Renal cortical epithelial cell (primary cell): ENCODE measurements at regions not wholly inside any gene's neighbourhood (a gene's known extent, or its start where the extent isn't known, plus 50 kb on each side); places are given as distances from the start of the nearest gene placed in this dataset.
"Not testable (repeated sequence)": the region's sequence is repeated elsewhere in the genome, so short reads cannot be mapped to it uniquely, and the experiment has no call there.

Source experiments
- DNase-seq: peaks from one replicate; pipeline ENCODE4 v3.0.0-alpha.2; 2011; ENCODE audit warnings: low read depth

DNA sequence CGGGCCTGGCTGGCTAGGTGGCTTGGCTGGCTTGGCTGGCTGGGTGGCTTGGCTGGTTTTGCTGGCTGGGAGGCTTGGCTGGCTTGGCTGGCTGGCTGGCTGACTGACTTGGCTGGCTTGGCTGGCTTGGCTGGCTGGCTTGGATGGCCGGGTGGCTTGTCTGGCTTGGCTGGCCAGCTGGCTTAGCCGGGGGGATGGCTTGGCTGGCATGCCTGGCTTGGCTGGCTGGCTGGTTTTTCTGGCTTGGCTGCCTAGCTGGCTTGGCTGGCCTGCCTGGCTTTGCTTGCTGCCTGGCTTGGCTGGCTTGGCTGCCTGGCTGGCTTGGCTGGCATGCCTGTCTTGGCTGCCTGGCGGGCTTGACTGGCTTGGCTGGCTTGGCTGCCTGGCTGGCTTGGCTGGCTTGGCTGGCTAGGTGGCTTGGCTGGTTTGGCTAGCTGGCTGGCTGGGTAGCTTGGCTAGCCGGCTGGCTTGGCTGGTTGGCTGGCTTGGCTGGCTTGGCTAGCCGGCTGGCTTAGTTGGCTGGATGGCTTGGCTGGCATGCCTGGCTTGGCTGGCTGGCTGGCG is 2829.6 kb downstream of the RPIA start:
- not testable (repeated sequence) for DNase-seq

DNA sequence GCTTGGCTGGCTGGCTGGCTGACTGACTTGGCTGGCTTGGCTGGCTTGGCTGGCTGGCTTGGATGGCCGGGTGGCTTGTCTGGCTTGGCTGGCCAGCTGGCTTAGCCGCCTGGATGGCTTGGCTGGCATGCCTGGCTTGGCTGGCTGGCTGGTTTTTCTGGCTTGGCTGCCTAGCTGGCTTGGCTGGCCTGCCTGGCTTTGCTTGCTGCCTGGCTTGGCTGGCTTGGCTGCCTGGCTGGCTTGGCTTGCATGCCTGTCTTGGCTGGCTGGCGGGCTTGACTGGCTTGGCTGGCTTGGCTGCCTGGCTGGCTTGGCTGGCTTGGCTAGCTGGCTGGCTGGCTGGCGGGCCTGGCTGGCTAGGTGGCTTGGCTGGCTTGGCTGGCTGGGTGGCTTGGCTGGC is 2830.5 kb downstream of the RPIA start:
- not testable (repeated sequence) for DNase-seq

- DNase-seq, result not testable (repeated sequence)
These were observed 2831.4 kb downstream of the RPIA start for GRCh38 chr2:91522877-91523276.

DNA sequence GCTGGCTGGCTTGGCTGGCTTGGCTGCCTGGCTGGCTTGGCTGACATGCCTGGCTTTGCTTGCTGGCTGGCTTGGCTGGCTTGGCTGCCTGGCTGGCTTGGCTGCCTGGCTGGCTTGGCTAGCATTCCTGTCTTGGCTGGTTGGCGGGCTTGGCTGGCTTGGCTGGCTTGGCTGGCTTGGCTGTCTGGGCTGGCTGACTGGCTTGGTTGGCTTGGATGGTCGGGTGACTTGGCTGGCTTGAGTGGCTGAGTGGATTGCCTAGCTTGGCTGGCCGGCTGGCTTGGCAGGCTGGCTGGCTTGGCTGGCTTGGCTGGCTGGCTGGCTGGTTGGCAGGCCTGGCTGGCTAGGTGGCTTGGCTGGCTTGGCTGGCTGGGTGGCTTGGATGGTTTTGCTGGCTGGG is 2832.3 kb downstream of the RPIA start:
- DNase-seq, result not testable (repeated sequence)

- not testable (repeated sequence) for DNase-seq
These were observed 2834.1 kb downstream of the RPIA start for GRCh38 chr2:91525587-91525986.

DNA sequence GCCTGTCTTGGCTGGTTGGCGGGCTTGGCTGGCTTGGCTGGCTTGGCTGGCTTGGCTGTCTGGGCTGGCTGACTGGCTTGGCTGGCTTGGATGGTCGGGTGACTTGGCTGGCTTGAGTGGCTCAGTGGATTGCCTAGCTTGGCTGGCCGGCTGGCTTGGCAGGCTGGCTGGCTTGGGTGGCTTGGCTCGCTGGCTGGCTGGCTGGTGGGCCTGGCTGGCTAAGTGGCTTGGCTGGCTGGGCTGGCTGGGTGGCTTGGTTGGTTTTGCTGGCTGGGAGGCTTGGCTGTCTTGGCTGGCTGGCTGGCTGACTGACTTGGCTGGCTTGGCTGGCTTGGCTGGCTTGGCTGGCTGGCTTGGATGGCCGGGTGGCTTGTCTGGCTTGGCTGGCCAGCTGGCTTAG is 2834.6 kb downstream of the RPIA start:
- DNase-seq, result not testable (repeated sequence)

- not testable (repeated sequence) for DNase-seq
These were observed 2835.6 kb downstream of the RPIA start for GRCh38 chr2:91527056-91527455.

DNA sequence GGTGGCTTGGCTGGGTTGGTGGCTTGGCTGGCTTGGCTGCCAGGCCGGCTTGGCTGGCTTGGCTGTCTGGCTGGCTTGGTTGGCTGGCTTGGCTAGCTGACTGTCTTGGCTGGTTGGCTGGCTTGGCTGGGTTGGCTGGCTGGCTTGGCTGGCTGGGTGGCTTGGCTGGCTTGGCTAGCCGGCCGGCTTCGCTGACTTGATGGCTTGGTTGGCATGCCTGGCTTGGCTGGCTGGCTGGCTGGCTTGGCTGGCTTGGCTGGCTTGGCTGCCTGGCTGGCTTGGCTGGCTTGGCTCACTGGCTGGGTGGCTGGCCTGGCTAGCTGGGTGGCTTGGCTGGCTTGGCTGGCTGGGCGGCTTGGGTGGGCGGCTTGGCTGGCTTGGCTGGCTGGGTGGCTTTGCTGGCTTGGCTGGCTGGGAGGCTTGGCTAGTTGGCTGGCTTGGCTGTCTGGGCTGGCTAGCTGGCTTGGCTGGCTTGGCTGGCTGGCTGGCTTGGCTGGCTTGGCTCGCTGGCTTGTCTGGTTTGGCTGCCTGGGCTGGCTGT is 2836.1 kb downstream of the RPIA start:
- not testable (repeated sequence) for DNase-seq

- DNase-seq, result not testable (repeated sequence)
These were observed 2836.9 kb downstream of the RPIA start for GRCh38 chr2:91528361-91528760.

- DNase-seq, result not testable (repeated sequence)
These were observed 2844.6 kb downstream of the RPIA start for GRCh38 chr2:91536109-91536508.

DNA sequence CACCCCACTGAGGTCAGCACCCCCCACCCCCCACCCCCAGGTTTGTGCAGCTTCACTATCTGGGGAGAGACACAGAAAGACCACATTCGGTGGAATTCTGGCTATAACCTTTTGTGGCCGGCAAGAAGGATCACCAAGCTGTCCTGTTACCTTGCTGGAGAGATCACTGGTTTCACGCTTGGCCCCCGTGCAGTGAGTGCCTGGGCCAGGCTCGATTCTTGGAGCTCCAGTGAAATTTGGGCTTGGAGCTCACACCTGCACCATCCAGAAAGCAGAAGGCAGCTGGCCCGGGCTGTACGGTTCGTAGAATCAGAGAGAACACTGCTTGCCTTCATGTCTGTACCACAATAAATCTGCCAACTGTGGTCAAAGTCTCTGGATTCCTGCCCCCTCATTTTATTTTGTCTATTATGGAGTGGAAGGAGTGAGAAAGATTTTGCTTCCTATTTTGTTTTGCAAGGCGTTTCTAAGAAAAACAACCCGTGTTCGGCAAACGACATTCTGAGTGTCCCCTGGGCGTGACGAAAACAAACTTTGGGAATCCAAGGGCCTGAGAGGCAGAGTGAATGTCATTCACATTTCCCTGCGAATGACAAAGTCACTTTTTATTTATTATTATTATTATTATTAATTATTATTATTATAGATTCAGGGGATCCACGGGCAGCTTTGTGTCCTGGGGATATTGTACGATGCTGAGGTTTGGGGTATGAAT is 2845.2 kb downstream of the RPIA start:
- not testable (repeated sequence) for DNase-seq

- not testable (repeated sequence) for DNase-seq
These were observed 2857.8 kb downstream of the RPIA start for GRCh38 chr2:91549316-91549715.

GRCh38 chr2:91558234-91558633 is 2866.8 kb downstream of the RPIA start:
- DNase-seq, result not testable (repeated sequence)

DNA sequence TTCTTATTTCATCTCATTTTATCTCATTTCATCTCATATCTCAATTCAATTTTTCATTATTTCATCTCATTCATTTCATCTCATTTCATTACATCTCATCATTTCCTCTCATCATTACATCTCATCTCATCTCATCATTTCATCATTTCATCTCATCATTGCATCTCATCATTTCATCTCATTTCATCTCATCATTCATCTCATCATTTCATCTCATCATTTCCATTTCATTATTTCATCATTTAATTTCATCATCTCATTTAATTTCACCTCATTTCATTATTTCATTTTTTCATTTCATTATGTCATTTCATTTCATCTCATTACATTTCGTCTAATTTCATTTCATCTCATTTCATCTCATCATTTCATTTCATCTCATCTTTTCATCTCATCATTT is 2867.8 kb downstream of the RPIA start:
- DNase-seq, result not testable (repeated sequence)

DNA sequence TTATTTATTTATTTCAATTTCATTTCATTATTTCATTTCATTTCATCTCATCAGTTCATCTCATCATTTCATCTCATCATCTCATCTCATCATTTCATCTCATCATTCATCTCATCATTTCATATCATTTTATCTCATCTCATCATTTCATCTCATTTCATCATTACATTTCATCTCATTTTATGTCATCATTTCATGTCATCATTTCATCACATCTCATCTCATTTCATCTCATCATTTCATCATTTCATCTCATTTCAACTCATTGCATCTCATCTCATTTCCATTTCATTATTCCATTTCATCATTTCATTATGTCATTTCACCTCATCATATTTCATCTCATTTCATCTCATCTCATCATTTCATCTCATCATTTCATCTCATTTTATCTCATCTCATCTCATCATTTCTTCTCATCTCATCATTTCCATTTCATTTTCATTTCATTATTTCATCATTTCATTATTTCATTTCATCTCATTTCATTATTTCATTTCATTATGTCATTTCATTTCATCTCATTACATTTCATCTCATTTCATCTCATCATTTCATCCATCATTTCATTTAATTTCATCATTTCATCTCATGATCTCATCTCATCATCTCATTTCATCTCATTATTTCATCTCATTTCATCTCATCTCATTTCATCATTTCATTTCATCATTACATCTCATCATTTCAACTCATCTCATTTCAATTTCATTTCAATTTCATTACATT is 2868.6 kb downstream of the RPIA start:
- DNase-seq, result not testable (repeated sequence)

DNA sequence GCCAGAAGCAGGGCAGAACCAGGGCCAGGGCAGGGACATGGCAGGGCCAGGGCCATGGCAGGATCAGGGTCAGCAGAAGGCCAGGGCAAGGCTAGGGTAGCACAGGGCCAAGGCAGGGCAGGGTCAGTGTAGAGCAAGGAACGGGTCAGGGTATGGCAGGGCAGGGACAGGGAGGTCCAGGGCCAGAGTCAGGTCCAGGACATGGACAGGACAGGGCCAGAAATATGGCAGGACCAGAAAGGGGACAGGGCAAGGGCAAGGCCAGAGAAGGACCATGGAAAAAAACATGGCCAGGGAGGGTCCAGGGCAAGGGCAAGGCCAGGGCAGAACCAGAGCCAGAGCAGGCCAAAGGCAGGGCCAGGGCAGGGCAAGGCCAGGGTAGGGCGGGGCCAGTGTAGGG is 2870.7 kb downstream of the RPIA start:
- not testable (repeated sequence) for DNase-seq

DNA sequence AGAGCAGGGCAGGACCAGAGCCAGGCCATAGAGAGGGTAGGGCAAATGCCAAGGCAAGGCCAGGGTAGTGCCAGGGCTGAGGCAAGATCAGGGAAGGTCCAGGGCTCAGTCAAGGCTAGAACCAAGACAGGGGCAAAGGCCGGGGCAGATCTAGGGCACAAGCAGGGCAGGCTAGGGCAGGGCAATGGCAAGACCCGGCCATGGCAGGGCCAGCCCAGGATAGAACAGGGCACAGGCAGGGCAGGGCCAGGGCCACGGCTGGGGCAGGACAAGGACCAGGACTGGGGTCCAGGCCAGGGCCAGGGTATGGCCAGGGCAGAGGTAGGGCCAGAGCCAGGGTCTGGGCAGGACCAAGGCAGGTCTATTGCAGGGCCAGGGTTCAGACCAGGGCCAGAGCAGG is 2873.2 kb downstream of the RPIA start:
- not testable (repeated sequence) for DNase-seq

- DNase-seq, result not testable (repeated sequence)
These were observed 2874.4 kb downstream of the RPIA start for GRCh38 chr2:91565689-91566430.

- not testable (repeated sequence) for DNase-seq
These were observed 2875.1 kb downstream of the RPIA start for GRCh38 chr2:91566611-91567010.

GRCh38 chr2:91567546-91568335 is 2876.3 kb downstream of the RPIA start:
- DNase-seq, result not testable (repeated sequence)
